Ovary (tissue), 7 donors: ENCODE measurements at regions not wholly inside any gene's neighbourhood (a gene's known extent, or its start where the extent isn't known, plus 50 kb on each side); places are given as distances from the start of the nearest gene placed in this dataset.
A peak's percentile ranks its signal among the peaks of the same experiment; 100 is the strongest.

Experiments used
- DNase-seq, 5 donors: peaks; one replicate each; pipeline ENCODE4 v3.0.0-alpha.2; 2019 to 2020
- H3K27ac ChIP-seq, 2 donors: fragments of 200-600 bp; one replicate each; pipeline versions ENCODE4 v1.5.1 to v1.8.0; 2019 to 2022
- H3K27me3 ChIP-seq: fragments of 200-600 bp; one replicate; pipeline ENCODE4 v1.8.0; 2022
- H3K36me3 ChIP-seq: fragments of 200-600 bp; sonication (generic); one replicate; pipeline ENCODE4 v1.5.1; 2019
- H3K4me1 ChIP-seq: one replicate; pipeline ENCODE4 v1.8.1; 2013; ENCODE audit warnings: mild to moderate bottlenecking, moderate library complexity; ENCODE audit not compliant: insufficient read depth
- H3K4me3 ChIP-seq: fragments of 200-600 bp; sonication (generic); one replicate; pipeline ENCODE4 v1.5.1; 2017
- H3K9me3 ChIP-seq, 2 donors: fragments of 200-600 bp in 1 of 2; sonication (generic) in 1 of 2; one replicate each; pipeline versions ENCODE4 v1.5.1 to v1.8.1; 2013 to 2019; ENCODE audit warnings: mild to moderate bottlenecking in 1 of 2, moderate library complexity in 1 of 2
- EP300 ChIP-seq: sonication (generic); formaldehyde crosslinking; IDR thresholded peaks from one replicate; pipeline ENCODE4 v1.6.1; 2017; ENCODE audit warnings: antibody characterized with exemption
- POLR2A ChIP-seq: fragments of 450-650 bp; IDR thresholded peaks from one replicate; pipeline ENCODE4 v1.6.1; 2017; ENCODE audit warnings: antibody characterized with exemption, mild to moderate bottlenecking, moderate library complexity
- WGBS, 3 donors: extraction: QIAGEN DNeasy Blood & Tissue Kit in 1 of 3; methylation state at CpG; one replicate each; pipeline versions ENCODE4 v1.1.5 to v1.1.7; 2013 to 2017; 5-methylcytosine and 5-hydroxymethylcytosine counted together
- intact Hi-C, 4 donors: fragments of 100-400 bp; cut with DNase I; formaldehyde crosslinking; loops; one replicate each; pipeline versions ENCODE4 v1.11.0 to v1.15.1; 2022 to 2023
- TF ChIP-seq, protein P1 (sequence below), 3 donors: fragments of 450-650 bp in 2 of 3; fragments of 200-600 bp in 1 of 3; IDR thresholded peaks; one replicate each; pipeline versions ENCODE4 v1.5.1 to v1.8.0; 2016 to 2022; ENCODE audit warnings: antibody characterized with exemption in 3 of 3, mild to moderate bottlenecking in 1 of 3
- donor health status: DM: no; HTN: no; CAD: no; lungs with moderate emphysema.
- donor health status: DM: no; HTN: no; CAD: no.
- donor health status: Bipolar disorder and iron deficiency.
- donor health status: DM: no; HTN: no; CAD: no.
- donor health status: DM: yes; HTN: yes; CAD: no.

DNA sequence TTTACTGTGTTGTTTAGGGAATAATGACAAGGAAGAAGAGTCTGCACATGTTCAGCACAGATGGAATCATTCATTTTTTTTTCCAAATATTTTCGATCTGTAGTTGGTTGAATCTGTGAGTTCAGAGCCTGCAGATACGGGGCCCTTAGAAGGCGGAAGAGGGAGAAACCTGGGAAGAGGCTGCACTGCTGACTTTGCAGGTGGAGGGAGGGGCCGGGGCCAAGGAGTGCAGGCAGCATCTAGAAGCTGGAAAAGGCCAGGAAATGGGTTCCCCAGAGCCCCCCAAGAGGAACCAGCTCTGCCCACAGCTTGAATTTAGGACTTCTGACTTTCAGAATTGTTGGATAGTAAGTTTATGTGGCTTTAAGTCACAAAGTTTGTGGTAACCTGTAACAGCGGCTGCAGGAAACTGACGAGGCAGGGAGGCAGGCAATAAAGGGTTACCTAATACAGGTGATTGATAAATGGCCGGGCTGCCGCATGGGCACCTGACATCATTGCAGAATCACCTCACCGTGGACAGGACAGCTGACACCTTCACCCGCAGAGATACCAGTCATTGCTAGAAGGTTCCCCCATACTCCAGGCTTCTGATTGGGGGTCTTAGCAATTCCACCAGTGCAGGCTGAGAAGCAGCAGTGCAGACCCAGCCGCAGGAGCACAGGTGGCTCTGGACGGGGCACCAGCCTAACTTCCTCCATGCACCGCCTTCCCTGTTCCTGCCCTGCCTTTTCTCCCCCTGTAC is 181.3 kb downstream of the IRF8 start:
- intact Hi-C loops, result no loop called here
- Histone ChIP-seq H3K27me3 (no peaks in the 10 kb centered on the region), H3K27ac (no peak overlapping the region), H3K36me3 (no peaks in the 10 kb centered on the region), H3K4me3 (no peak overlapping the region), H3K9me3 (no peaks in the 10 kb centered on the region), H3K4me1 (no peaks in the 10 kb centered on the region)
- WGBS, 3 donors, result 45 to 53% (median 46%) methylated on average over 13 of the region's 13 CpGs
- peak in 1 of 5 donors; percentile 4 for DNase-seq
- TF ChIP-seq POLR2A (no peak), EP300 (no peak)
- TF ChIP-seq, protein P1, sequence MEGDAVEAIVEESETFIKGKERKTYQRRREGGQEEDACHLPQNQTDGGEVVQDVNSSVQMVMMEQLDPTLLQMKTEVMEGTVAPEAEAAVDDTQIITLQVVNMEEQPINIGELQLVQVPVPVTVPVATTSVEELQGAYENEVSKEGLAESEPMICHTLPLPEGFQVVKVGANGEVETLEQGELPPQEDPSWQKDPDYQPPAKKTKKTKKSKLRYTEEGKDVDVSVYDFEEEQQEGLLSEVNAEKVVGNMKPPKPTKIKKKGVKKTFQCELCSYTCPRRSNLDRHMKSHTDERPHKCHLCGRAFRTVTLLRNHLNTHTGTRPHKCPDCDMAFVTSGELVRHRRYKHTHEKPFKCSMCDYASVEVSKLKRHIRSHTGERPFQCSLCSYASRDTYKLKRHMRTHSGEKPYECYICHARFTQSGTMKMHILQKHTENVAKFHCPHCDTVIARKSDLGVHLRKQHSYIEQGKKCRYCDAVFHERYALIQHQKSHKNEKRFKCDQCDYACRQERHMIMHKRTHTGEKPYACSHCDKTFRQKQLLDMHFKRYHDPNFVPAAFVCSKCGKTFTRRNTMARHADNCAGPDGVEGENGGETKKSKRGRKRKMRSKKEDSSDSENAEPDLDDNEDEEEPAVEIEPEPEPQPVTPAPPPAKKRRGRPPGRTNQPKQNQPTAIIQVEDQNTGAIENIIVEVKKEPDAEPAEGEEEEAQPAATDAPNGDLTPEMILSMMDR (IDR thresholded peaks at IDR 0.05), result no peak

DNA sequence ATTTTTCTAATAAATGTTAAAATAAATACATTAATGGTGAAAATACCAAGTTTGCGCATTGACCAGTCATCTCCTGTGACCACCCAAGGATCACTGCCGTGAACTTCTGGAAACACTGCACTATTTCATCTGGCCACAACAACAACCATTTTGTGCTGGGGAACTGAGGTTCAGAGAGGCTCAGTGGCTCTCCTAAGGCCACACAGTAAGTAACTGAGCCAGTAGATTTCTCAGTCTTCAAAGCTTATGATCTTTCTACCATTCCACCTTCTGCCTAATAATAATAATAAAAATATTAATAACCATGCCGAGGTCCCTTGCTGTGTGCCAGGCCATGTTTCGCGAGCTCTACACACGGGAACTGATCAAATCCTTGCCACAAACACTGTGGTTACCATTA is 182.0 kb downstream of the IRF8 start:
- Histone ChIP-seq H3K4me1 (no peaks in the 10 kb centered on the region), H3K36me3 (no peaks in the 10 kb centered on the region), H3K27me3 (no peaks in the 10 kb centered on the region), H3K27ac (no peak overlapping the region), H3K4me3 (no peak overlapping the region), H3K9me3 (no peaks in the 10 kb centered on the region)
- no peak for TF ChIP-seq POLR2A
- no peak for TF ChIP-seq EP300
- TF ChIP-seq, protein P1 (IDR thresholded peaks at IDR 0.05), result no peak
- intact Hi-C loops, result no loop called here
- 78 to 91% (median 87%) methylated on average over 6 of the region's 6 CpGs for WGBS, 3 donors
- no peak for DNase-seq

DNA sequence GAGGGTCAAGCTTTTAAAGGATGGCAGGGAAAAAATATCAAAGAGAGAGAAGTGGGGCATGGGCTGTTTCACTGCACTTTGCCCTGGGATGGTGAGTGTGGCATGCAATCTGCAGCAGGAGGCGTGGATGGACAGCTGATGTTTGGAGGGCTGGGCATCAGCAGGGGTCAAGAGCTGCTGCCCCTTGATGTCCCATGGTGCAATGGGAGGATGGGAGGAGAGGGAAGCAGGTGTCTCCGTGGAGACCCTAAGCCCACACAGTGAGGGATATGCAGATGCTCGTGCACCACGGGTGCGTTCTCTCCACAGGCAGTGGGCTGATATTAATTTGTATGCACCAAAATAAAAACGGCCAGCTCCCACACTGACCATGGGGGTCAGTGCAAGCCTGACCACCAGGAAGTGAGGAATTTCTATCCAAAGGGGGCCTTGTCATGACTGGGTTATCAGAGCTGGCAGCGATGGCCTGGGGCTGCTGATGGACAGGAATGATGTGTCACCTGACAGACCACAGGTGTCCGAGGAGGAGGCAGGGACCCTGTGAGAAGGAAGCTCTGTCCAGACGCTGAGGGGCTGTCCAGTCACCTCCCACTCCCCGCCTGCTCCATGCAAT is 183.6 kb downstream of the IRF8 start:
- Histone ChIP-seq H3K4me1 (no peaks in the 10 kb centered on the region), H3K9me3 (no peaks in the 10 kb centered on the region), H3K27ac (no peak overlapping the region), H3K36me3 (no peaks in the 10 kb centered on the region), H3K4me3 (no peak overlapping the region), H3K27me3 (no peaks in the 10 kb centered on the region)
- 12 to 16% (median 14%) methylated on average over 10 of the region's 10 CpGs for WGBS, 3 donors
- DNase-seq, result no peak
- intact Hi-C loops, result no loop called here
- TF ChIP-seq POLR2A, result no peak
- TF ChIP-seq, protein P1 (IDR thresholded peaks at IDR 0.05), result no peak
- no peak for TF ChIP-seq EP300

DNA sequence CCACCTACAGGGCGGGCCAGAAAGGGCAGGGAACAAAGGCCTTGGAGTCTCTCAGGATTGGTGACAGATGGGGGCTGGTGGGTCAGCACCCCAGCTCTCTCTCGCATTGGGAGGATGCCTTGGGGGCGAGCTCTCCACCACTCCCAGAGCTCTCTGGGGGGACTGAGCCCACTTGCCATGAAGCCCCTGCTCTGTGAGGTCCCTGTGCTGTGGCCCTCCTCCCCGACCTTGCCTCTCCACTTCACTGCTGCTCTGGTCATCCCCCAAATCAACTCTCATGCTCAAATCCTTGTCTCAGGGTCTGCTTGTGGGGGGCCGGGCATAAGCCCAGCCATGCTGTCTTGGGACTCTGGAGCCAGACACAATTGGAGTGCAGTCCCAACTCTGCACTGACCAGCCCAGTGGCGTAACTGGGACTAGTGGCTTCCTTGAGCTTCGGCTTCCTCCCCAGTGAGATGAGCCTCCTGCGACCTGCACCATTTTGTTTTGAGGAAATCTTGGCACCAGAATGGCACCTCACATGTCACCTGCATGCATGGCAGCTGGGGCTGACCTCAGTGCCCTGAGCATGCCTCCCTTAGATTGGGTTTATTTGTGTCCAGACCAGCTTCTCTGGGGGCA is 184.5 kb downstream of the IRF8 start:
- no peak overlapping the region for H3K4me3 ChIP-seq
- no peaks in the 10 kb centered on the region for H3K9me3 ChIP-seq
- DNase-seq, result no peak
- 68 to 81% (median 73%) methylated on average over 8 of the region's 8 CpGs for WGBS, 3 donors
- TF ChIP-seq POLR2A, result no peak
- TF ChIP-seq, protein P1 (IDR thresholded peaks at IDR 0.05), result no peak
- TF ChIP-seq EP300, result no peak
- no peaks in the 10 kb centered on the region for H3K27me3 ChIP-seq
- intact Hi-C loops, result no loop called here
- H3K4me1 ChIP-seq, result no peaks in the 10 kb centered on the region
- no peak overlapping the region for H3K27ac ChIP-seq
- H3K36me3 ChIP-seq, result no peaks in the 10 kb centered on the region
